DOHH2 (cell line): ENCODE measurements at regions not wholly inside any gene's neighbourhood (a gene's known extent, or its start where the extent isn't known, plus 50 kb on each side); places are given as distances from the start of the nearest gene placed in this dataset.

ENCODE experiments used
- H3F3A ChIP-seq: fragments of 200-600 bp; sonication (generic), shearing (Covaris generic); 2 replicates; pipeline ENCODE4 v1.6.0; 2016; ENCODE audit warnings: antibody characterized with exemption, mild to moderate bottlenecking; ENCODE audit not compliant: control insufficient read depth, insufficient read depth
- H3K27ac ChIP-seq: fragments of 200-600 bp; sonication (generic); 2 replicates; pipeline ENCODE4 v1.5.1; 2014; ENCODE audit warnings: low read depth, mild to moderate bottlenecking, low read length, moderate library complexity
- H3K27me3 ChIP-seq: fragments of 200-600 bp; sonication (generic); 2 replicates; pipeline ENCODE4 v1.6.1; 2014; ENCODE audit warnings: mild to moderate bottlenecking, low read length, mixed read lengths; ENCODE audit not compliant: control insufficient read depth
- H3K36me3 ChIP-seq: fragments of 200-600 bp; sonication (generic); 2 replicates; pipeline ENCODE4 v1.6.1; 2014; ENCODE audit warnings: mild to moderate bottlenecking, low read length, moderate library complexity, mixed read lengths; ENCODE audit not compliant: control insufficient read depth
- H3K4me1 ChIP-seq: fragments of 200-600 bp; sonication (generic); 2 replicates; pipeline ENCODE4 v1.6.1; 2014; ENCODE audit warnings: mild to moderate bottlenecking, low read length, mixed read lengths; ENCODE audit not compliant: control insufficient read depth
- H3K4me2 ChIP-seq: fragments of 200-600 bp; sonication (generic); 2 replicates; pipeline ENCODE4 v1.6.0; 2014; ENCODE audit warnings: mild to moderate bottlenecking, low read length, moderate library complexity
- H3K4me3 ChIP-seq: fragments of 200-600 bp; sonication (generic); 2 replicates; pipeline ENCODE4 v1.5.1; 2014; ENCODE audit warnings: mild to moderate bottlenecking, low read length, mixed read lengths
- H3K79me2 ChIP-seq: fragments of 200-600 bp; sonication (generic); 2 replicates; pipeline ENCODE4 v1.6.1; 2014; ENCODE audit warnings: mild to moderate bottlenecking, low read length, mixed read lengths; ENCODE audit not compliant: control insufficient read depth
- H3K9me2 ChIP-seq: fragments of 200-600 bp; sonication (generic); replicated peaks from 2 replicates; pipeline ENCODE4 v1.6.1; 2014; ENCODE audit warnings: mild to moderate bottlenecking, low read length, mixed read lengths; ENCODE audit not compliant: control insufficient read depth
- H3K9me3 ChIP-seq: fragments of 200-600 bp; sonication (generic); 2 replicates; pipeline ENCODE4 v1.6.1; 2014; ENCODE audit warnings: antibody characterized with exemption, low read length, mixed read lengths; ENCODE audit not compliant: control insufficient read depth, insufficient read depth
- H4K20me1 ChIP-seq: fragments of 200-600 bp; sonication (generic); 2 replicates; pipeline ENCODE4 v1.6.0; 2014; ENCODE audit warnings: low read depth, mild to moderate bottlenecking, antibody characterized with exemption, low read length, moderate library complexity; ENCODE audit not compliant: control insufficient read depth, insufficient read depth
- EZH2phosphoT487 ChIP-seq: fragments of 200-600 bp; sonication (generic); IDR thresholded peaks from 2 replicates; pipeline ENCODE4 v1.6.1; 2017; ENCODE audit warnings: borderline replicate concordance, mild to moderate bottlenecking, antibody characterized with exemption, low read length, moderate library complexity, mixed read lengths
- TF ChIP-seq, protein P1 (sequence below): fragments of 200-600 bp; sonication (generic); IDR thresholded peaks from one replicate; pipeline ENCODE4 v1.5.1; 2014; ENCODE audit warnings: antibody characterized with exemption, mild to moderate bottlenecking, low read depth, low read length; ENCODE audit not compliant: poor library complexity, severe bottlenecking

DNA sequence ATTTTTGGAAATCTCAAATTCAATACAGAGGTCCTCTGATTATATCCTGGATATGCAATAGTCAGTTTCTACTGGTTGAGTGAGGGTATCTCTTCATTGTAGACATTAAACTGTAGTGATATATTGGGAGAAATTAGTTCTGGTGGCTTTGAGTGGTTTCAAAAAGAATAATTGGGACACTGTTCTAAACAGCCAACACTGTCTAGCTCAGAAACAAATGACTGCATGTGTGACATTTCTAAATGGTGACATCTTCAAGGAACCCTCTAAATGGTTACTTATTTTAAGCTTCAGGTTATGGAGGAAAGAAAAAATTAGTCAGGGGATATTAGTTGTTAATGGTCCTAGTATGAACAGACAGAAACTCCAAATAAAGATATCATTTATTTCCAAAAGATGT lies 186.2 kb downstream of the LARP7 start:
- H3K27me3 ChIP-seq = no peaks in the 10 kb centered on the region
- H3K36me3 ChIP-seq = no peaks in the 10 kb centered on the region
- no peaks in the 10 kb centered on the region for H3K79me2 ChIP-seq
- no peaks in the 10 kb centered on the region for H3K9me2 ChIP-seq
- no peaks in the 10 kb centered on the region for H4K20me1 ChIP-seq
- H3K4me2 ChIP-seq = no peak overlapping the region
- H3K4me1 ChIP-seq = peaks cover 7% of the 10 kb centered on the region; the same call in 1 of the 2 replicates
- H3K9me3 ChIP-seq = no peaks in the 10 kb centered on the region
- no peak overlapping the region for H3K27ac ChIP-seq
- no peak overlapping the region for H3K4me3 ChIP-seq
- no peaks in the 10 kb centered on the region for H3F3A ChIP-seq
- TF ChIP-seq, protein P1, sequence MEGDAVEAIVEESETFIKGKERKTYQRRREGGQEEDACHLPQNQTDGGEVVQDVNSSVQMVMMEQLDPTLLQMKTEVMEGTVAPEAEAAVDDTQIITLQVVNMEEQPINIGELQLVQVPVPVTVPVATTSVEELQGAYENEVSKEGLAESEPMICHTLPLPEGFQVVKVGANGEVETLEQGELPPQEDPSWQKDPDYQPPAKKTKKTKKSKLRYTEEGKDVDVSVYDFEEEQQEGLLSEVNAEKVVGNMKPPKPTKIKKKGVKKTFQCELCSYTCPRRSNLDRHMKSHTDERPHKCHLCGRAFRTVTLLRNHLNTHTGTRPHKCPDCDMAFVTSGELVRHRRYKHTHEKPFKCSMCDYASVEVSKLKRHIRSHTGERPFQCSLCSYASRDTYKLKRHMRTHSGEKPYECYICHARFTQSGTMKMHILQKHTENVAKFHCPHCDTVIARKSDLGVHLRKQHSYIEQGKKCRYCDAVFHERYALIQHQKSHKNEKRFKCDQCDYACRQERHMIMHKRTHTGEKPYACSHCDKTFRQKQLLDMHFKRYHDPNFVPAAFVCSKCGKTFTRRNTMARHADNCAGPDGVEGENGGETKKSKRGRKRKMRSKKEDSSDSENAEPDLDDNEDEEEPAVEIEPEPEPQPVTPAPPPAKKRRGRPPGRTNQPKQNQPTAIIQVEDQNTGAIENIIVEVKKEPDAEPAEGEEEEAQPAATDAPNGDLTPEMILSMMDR = no peak
- TF ChIP-seq EZH2phosphoT487 = no peak

DNA sequence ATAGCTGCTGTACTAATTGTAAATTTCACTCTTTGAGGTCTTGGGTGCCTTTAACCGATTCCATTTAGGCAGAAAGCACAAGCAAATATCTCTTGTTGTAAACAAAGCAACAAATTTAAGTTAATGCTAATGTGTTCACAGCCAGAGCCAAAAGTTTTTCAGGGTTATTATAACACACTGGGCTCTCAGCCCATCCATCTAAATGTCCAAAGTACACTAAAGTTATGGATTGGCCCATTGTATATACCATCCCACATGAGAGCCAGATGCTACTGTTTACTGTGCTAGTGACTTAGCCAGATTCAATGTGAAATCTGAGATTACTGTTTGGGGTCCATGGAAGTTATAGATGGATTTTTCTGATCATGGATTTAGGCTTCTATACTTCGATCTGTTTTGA lies 186.7 kb downstream of the LARP7 start:
- Histone ChIP-seq H3K27ac (no peak overlapping the region), H3K9me3 (no peaks in the 10 kb centered on the region), H3K27me3 (no peaks in the 10 kb centered on the region), H3K36me3 (no peaks in the 10 kb centered on the region), H3K4me1 (0 out of 2 replicates have a peak, but pooled peaks cover 3% of the 10 kb centered on the region), H3K4me2 (no peak overlapping the region), H4K20me1 (no peaks in the 10 kb centered on the region), H3K9me2 (no peaks in the 10 kb centered on the region), H3F3A (no peaks in the 10 kb centered on the region), H3K79me2 (no peaks in the 10 kb centered on the region), H3K4me3 (no peak overlapping the region)
- no peak for TF ChIP-seq EZH2phosphoT487
- TF ChIP-seq, protein P1 = no peak

DNA sequence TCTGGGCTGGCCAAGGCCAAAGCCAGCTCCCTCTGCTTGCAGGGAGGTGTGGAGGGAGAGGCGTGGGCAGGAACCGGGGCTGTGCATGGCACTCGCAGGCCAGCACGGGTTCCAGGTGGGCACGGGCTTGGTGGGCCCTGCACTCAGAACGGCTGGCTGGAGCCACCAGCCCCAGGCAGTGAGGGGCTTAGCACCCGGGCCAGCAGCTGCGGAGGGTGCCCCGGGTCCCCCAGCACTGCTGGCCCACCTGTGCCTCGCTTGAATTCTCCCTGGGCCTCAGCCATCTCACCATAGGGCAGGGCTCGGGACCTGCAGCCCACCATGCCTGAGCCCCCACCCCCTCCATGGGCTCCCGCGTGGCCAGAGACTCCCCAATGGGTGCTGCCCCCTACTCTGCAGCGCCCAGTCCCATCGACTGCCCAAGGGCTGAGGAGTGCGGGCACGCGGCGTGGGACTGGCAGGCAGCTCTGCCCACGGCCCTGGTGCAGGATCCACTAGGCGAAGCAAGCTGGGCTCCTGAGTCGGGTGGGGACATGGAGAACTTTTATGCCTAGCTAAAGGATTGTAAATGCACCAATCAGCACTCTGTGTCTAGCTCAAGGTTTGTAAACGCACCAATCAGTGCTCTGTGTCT lies 193.9 kb downstream of the LARP7 start:
- no peaks in the 10 kb centered on the region for H3K27me3 ChIP-seq
- no peaks in the 10 kb centered on the region for H3K36me3 ChIP-seq
- H3K27ac ChIP-seq = no peak overlapping the region
- H3K4me3 ChIP-seq = no peak overlapping the region
- H3K9me3 ChIP-seq = no peaks in the 10 kb centered on the region
- no peaks in the 10 kb centered on the region for H3K79me2 ChIP-seq
- H3K4me2 ChIP-seq = no peak overlapping the region
- no peaks in the 10 kb centered on the region for H4K20me1 ChIP-seq
- no peaks in the 10 kb centered on the region for H3K9me2 ChIP-seq
- TF ChIP-seq, protein P1 = no peak
- TF ChIP-seq EZH2phosphoT487 = no peak
- no peaks in the 10 kb centered on the region for H3K4me1 ChIP-seq
- H3F3A ChIP-seq = no peaks in the 10 kb centered on the region
